ENCODE measurements at regions not wholly inside any gene's neighbourhood (a gene's known extent, or its start where the extent isn't known, plus 50 kb on each side); places are given as distances from the start of the nearest gene placed in this dataset.

DNA sequence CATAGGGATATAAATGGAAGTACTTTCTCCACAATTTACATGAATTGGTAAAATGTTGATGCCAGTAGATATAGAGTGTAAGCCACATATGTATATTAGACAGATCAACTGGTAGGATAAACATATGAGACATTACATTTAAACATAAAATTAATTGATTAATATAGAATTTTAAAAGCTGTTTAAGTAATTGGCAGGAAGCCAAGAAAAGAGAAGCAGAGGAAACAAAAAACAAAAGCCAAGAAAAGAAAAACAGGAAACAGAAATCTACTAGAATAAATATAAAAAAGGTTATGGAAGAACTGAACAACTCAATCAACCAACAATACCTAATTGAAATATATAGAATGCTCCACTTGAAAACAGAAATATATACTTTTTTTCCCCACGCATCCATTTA lies 920.1 kb upstream of the TMEFF2 start:
- TF ChIP-seq FOXJ3 (CRISPR knock-in tag; IDR thresholded peaks at IDR 0.05) (no peak), SMC3 (IDR thresholded peaks at IDR 0.05; ENCODE audit: low read depth, low read length) (no peak), MEF2A (IDR thresholded peaks at IDR 0.05; ENCODE audit: borderline replicate concordance, low read depth) (no peak), SIN3A (IDR thresholded peaks at IDR 0.05; ENCODE audit: borderline replicate concordance, low read depth, low read length) (no peak), NFIC (IDR thresholded peaks at IDR 0.05; ENCODE audit: borderline replicate concordance) (no peak), GATA2 (CRISPR knock-in tag; IDR thresholded peaks at IDR 0.05) (no peak), FOXM1 (IDR thresholded peaks at IDR 0.05; ENCODE audit: low read depth) (no peak), POLR2AphosphoS5 (IDR thresholded peaks at IDR 0.05; ENCODE audit: low read depth, low read length) (no peak)
- TF ChIP-seq, protein P1, sequence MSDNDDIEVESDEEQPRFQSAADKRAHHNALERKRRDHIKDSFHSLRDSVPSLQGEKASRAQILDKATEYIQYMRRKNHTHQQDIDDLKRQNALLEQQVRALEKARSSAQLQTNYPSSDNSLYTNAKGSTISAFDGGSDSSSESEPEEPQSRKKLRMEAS (IDR thresholded peaks at IDR 0.05; ENCODE audit: low read depth), result no peak
- TF ChIP-seq, protein P2, sequence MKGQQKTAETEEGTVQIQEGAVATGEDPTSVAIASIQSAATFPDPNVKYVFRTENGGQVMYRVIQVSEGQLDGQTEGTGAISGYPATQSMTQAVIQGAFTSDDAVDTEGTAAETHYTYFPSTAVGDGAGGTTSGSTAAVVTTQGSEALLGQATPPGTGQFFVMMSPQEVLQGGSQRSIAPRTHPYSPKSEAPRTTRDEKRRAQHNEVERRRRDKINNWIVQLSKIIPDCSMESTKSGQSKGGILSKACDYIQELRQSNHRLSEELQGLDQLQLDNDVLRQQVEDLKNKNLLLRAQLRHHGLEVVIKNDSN (IDR thresholded peaks at IDR 0.05; ENCODE audit: borderline replicate concordance, low read depth), result no peak
- TF ChIP-seq, protein P3, sequence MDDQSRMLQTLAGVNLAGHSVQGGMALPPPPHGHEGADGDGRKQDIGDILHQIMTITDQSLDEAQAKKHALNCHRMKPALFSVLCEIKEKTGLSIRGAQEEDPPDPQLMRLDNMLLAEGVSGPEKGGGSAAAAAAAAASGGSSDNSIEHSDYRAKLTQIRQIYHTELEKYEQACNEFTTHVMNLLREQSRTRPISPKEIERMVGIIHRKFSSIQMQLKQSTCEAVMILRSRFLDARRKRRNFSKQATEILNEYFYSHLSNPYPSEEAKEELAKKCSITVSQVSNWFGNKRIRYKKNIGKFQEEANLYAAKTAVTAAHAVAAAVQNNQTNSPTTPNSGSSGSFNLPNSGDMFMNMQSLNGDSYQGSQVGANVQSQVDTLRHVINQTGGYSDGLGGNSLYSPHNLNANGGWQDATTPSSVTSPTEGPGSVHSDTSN (IDR thresholded peaks at IDR 0.05), result no peak
- H3K9me3 ChIP-seq, result no peaks in the 10 kb centered on the region; the same call in 1 of the 2 replicates
- H3K4me3 ChIP-seq (ENCODE audit: low read depth in 2 of 2, low read length in 1 of 2), result no peak overlapping the region
- H2AFZ ChIP-seq (ENCODE audit: low read depth), result no peak overlapping the region
- no peaks in the 10 kb centered on the region for H3F3A ChIP-seq (replicated peaks; ENCODE audit: insufficient read depth)
- DNase-seq, result no peak
- H3K27ac ChIP-seq (ENCODE audit: low read depth in 2 of 2, low read length in 1 of 2), result no peak overlapping the region
- no peak overlapping the region for H3K4me2 ChIP-seq
- 83% methylated on average over 1 of the region's 1 CpG for WGBS (ENCODE audit: low lambda C conversion rate)
- H3K36me3 ChIP-seq (replicated peaks in 1 of 2; ENCODE audit: control insufficient read depth in 1 of 2, insufficient read depth in 2 of 2, low read length in 1 of 2), result no peaks in the 10 kb centered on the region
- H4K20me1 ChIP-seq (ENCODE audit: insufficient read depth), result no peaks in the 10 kb centered on the region
- H3K79me2 ChIP-seq (ENCODE audit: insufficient read depth), result no peaks in the 10 kb centered on the region
- POLR2A ChIA-PET, result no interaction called here
- no peaks in the 10 kb centered on the region for H3K27me3 ChIP-seq (ENCODE audit: insufficient read depth)
- no peak overlapping the region for H3K9ac ChIP-seq
- H3K4me1 ChIP-seq (ENCODE audit: control insufficient read depth in 1 of 2, insufficient read depth in 2 of 2, low read depth in 1 of 2, low read length in 1 of 2), result no peaks in the 10 kb centered on the region
- CTCF ChIA-PET, result no interaction called here
- H3K9me2 ChIP-seq, result no peaks in the 10 kb centered on the region

DNA sequence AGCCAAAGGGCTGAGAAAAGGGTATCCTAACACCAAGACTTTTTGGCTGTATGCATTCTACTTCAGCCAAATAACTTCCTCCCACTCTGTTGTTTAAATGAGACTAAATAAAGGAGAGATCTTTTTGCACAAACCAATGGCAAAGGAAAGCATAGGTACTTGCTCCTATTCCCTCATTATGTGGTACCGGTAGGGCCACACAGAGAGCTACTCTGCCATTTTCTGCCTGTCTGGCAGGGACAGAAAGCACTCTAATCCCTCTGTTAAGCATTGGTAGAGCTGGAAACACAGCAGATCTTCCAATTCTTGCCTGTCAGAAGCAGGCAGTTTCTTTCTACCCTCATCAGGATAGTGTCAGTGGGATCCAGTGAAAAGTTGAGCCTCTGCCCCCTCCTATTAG lies 918.3 kb upstream of the TMEFF2 start:
- no peak for DNase-seq
- Histone ChIP-seq H3K36me3 (replicated peaks in 1 of 2; ENCODE audit: control insufficient read depth in 1 of 2, insufficient read depth in 2 of 2, low read length in 1 of 2) (no peaks in the 10 kb centered on the region), H2AFZ (ENCODE audit: low read depth) (no peak overlapping the region), H3K4me3 (ENCODE audit: low read depth in 2 of 2, low read length in 1 of 2) (no peak overlapping the region), H3K27me3 (ENCODE audit: insufficient read depth) (no peaks in the 10 kb centered on the region), H3K4me1 (ENCODE audit: control insufficient read depth in 1 of 2, insufficient read depth in 2 of 2, low read depth in 1 of 2, low read length in 1 of 2) (no peaks in the 10 kb centered on the region), H3K9ac (no peak overlapping the region), H4K20me1 (ENCODE audit: insufficient read depth) (no peaks in the 10 kb centered on the region), H3K4me2 (no peak overlapping the region), H3K79me2 (ENCODE audit: insufficient read depth) (no peaks in the 10 kb centered on the region), H3K27ac (ENCODE audit: low read depth in 2 of 2, low read length in 1 of 2) (no peak overlapping the region), H3F3A (replicated peaks; ENCODE audit: insufficient read depth) (no peaks in the 10 kb centered on the region), H3K9me3 (no peaks in the 10 kb centered on the region; the same call in 1 of the 2 replicates), H3K9me2 (no peaks in the 10 kb centered on the region)
- WGBS (ENCODE audit: low lambda C conversion rate), result 69% methylated on average over 1 of the region's 1 CpG
- CTCF ChIA-PET, result no interaction called here
- POLR2A ChIA-PET, result no interaction called here
- TF ChIP-seq, protein P4, sequence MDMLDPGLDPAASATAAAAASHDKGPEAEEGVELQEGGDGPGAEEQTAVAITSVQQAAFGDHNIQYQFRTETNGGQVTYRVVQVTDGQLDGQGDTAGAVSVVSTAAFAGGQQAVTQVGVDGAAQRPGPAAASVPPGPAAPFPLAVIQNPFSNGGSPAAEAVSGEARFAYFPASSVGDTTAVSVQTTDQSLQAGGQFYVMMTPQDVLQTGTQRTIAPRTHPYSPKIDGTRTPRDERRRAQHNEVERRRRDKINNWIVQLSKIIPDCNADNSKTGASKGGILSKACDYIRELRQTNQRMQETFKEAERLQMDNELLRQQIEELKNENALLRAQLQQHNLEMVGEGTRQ (IDR thresholded peaks at IDR 0.05; ENCODE audit: borderline replicate concordance, low read depth, low read length), result no peak
- no peak for TF ChIP-seq TEAD4 (IDR thresholded peaks at IDR 0.05; ENCODE audit: borderline replicate concordance, insufficient read depth)
- no peak for TF ChIP-seq POLR2AphosphoS5 (IDR thresholded peaks at IDR 0.05; ENCODE audit: low read depth, low read length)
- no peak for TF ChIP-seq ELF1 (IDR thresholded peaks at IDR 0.05)
- no peak for TF ChIP-seq MXI1 (IDR thresholded peaks at IDR 0.05; ENCODE audit: low read depth, low read length)
- no peak for TF ChIP-seq FOSL2 (IDR thresholded peaks at IDR 0.05; ENCODE audit: borderline replicate concordance, low read depth)
- TF ChIP-seq FOXM1 (IDR thresholded peaks at IDR 0.05; ENCODE audit: low read depth), result no peak
- TF ChIP-seq, protein P5, sequence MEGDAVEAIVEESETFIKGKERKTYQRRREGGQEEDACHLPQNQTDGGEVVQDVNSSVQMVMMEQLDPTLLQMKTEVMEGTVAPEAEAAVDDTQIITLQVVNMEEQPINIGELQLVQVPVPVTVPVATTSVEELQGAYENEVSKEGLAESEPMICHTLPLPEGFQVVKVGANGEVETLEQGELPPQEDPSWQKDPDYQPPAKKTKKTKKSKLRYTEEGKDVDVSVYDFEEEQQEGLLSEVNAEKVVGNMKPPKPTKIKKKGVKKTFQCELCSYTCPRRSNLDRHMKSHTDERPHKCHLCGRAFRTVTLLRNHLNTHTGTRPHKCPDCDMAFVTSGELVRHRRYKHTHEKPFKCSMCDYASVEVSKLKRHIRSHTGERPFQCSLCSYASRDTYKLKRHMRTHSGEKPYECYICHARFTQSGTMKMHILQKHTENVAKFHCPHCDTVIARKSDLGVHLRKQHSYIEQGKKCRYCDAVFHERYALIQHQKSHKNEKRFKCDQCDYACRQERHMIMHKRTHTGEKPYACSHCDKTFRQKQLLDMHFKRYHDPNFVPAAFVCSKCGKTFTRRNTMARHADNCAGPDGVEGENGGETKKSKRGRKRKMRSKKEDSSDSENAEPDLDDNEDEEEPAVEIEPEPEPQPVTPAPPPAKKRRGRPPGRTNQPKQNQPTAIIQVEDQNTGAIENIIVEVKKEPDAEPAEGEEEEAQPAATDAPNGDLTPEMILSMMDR (IDR thresholded peaks at IDR 0.05), result no peak
- no peak for TF ChIP-seq RCOR1 (IDR thresholded peaks at IDR 0.05; ENCODE audit: low read length)
- TF ChIP-seq RFX5 (IDR thresholded peaks at IDR 0.05; ENCODE audit: low read length), result no peak
- no peak for TF ChIP-seq YY1 (IDR thresholded peaks at IDR 0.05; ENCODE audit: low read depth)
- TF ChIP-seq CHD2 (IDR thresholded peaks at IDR 0.05; ENCODE audit: low read length, partially characterized antibody), result no peak
- no peak for TF ChIP-seq GABPA (IDR thresholded peaks at IDR 0.05; ENCODE audit: low read depth)
- TF ChIP-seq, protein P6, sequence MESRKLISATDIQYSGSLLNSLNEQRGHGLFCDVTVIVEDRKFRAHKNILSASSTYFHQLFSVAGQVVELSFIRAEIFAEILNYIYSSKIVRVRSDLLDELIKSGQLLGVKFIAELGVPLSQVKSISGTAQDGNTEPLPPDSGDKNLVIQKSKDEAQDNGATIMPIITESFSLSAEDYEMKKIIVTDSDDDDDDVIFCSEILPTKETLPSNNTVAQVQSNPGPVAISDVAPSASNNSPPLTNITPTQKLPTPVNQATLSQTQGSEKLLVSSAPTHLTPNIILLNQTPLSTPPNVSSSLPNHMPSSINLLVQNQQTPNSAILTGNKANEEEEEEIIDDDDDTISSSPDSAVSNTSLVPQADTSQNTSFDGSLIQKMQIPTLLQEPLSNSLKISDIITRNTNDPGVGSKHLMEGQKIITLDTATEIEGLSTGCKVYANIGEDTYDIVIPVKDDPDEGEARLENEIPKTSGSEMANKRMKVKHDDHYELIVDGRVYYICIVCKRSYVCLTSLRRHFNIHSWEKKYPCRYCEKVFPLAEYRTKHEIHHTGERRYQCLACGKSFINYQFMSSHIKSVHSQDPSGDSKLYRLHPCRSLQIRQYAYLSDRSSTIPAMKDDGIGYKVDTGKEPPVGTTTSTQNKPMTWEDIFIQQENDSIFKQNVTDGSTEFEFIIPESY (IDR thresholded peaks at IDR 0.05; ENCODE audit: borderline replicate concordance, low read depth), result no peak
- no peak for TF ChIP-seq RXRA (IDR thresholded peaks at IDR 0.05; ENCODE audit: borderline replicate concordance, low read depth)
